Loucy (cell line): ENCODE measurements at regions not wholly inside any gene's neighbourhood (a gene's known extent, or its start where the extent isn't known, plus 50 kb on each side); places are given as distances from the start of the nearest gene placed in this dataset.

Experiments
- H2AFZ ChIP-seq: fragments of 200-600 bp; sonication (generic); 2 replicates; pipeline ENCODE4 v1.6.0; 2016; ENCODE audit warnings: antibody characterized with exemption, mild to moderate bottlenecking, low read length, moderate library complexity
- H3F3A ChIP-seq: fragments of 200-600 bp; 2 replicates; pipeline ENCODE4 v1.6.0; 2016; ENCODE audit warnings: antibody characterized with exemption, low read depth, mild to moderate bottlenecking
- H3K27me3 ChIP-seq: fragments of 200-600 bp; sonication (generic); 2 replicates; pipeline ENCODE4 v1.6.1; 2014; ENCODE audit warnings: low read length, mild to moderate bottlenecking; ENCODE audit not compliant: insufficient read depth, poor library complexity, severe bottlenecking
- H3K36me3 ChIP-seq: fragments of 200-600 bp; sonication (generic); 2 replicates; pipeline ENCODE4 v1.6.1; 2016; ENCODE audit warnings: low read length; ENCODE audit not compliant: insufficient read depth
- H3K4me1 ChIP-seq: fragments of 200-600 bp; sonication (generic); 2 replicates; pipeline ENCODE4 v1.5.1; 2014; ENCODE audit warnings: low read length, mild to moderate bottlenecking; ENCODE audit not compliant: insufficient read depth, poor library complexity, severe bottlenecking
- H3K4me2 ChIP-seq: fragments of 200-600 bp; sonication (generic); 2 replicates; pipeline ENCODE4 v1.6.0; 2014; ENCODE audit warnings: antibody characterized with exemption, low read length, low read depth, mild to moderate bottlenecking; ENCODE audit not compliant: poor library complexity, severe bottlenecking
- H3K4me3 ChIP-seq: fragments of 200-600 bp; sonication (generic); 2 replicates; pipeline ENCODE4 v1.5.1; 2014; ENCODE audit warnings: low read length, mild to moderate bottlenecking, mixed read lengths; ENCODE audit not compliant: poor library complexity, severe bottlenecking
- H3K79me2 ChIP-seq: fragments of 200-600 bp; sonication (generic); 2 replicates; pipeline ENCODE4 v1.6.1; 2014; ENCODE audit warnings: low read length; ENCODE audit not compliant: insufficient read depth
- H3K9ac ChIP-seq: fragments of 200-600 bp; sonication (generic); 2 replicates; pipeline ENCODE4 v1.6.0; 2014; ENCODE audit warnings: mild to moderate bottlenecking, low read depth, low read length, moderate library complexity; ENCODE audit not compliant: poor library complexity, severe bottlenecking
- H3K9me2 ChIP-seq: fragments of 200-600 bp; sonication (generic); replicated peaks from 2 replicates; pipeline ENCODE4 v1.6.1; 2016; ENCODE audit warnings: low read depth, low read length, mixed read lengths
- H3K9me3 ChIP-seq: fragments of 200-600 bp; sonication (generic); 2 replicates; pipeline ENCODE4 v1.6.1; 2014; ENCODE audit warnings: mild to moderate bottlenecking, antibody characterized with exemption, low read length, low read depth; ENCODE audit not compliant: insufficient read depth
- H4K20me1 ChIP-seq: fragments of 200-600 bp; sonication (generic); 2 replicates; pipeline ENCODE4 v1.6.0; 2014; ENCODE audit warnings: antibody characterized with exemption, low read length, mild to moderate bottlenecking; ENCODE audit not compliant: insufficient read depth, poor library complexity, severe bottlenecking
- EZH2phosphoT487 ChIP-seq: fragments of 200-600 bp; IDR thresholded peaks from 2 replicates; pipeline ENCODE4 v1.6.1; 2018; ENCODE audit warnings: antibody characterized with exemption, mild to moderate bottlenecking, moderate library complexity, borderline replicate concordance
- TF ChIP-seq, protein P1 (sequence below): fragments of 200-600 bp; sonication (generic); conservative IDR thresholded peaks from 2 replicates; pipeline ENCODE4 v1.5.1; 2014; ENCODE audit warnings: mild to moderate bottlenecking, antibody characterized with exemption, low read length

DNA sequence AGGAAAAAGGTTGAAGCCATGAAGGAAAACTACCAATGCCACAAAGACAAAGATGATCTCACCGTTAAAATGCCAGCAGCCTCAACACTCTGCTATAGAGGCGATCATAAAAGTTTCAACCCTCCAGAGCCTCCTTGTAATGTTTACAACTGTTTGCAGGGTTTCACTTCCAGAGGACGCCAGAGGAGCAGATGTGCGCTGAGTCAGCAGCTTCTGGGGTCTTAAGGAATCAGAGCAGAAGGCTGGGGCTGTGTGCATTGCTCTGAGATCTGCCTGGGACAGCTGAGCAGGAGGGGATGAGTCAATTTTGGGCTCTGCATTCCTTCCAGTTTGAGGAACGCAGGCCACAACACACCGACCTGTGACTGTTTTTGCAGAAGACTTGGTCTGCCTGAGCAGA, 98.3 kb downstream of the TMEM130 start:
- H3K9me2 ChIP-seq = no peaks in the 10 kb centered on the region
- no peak overlapping the region for H3K4me2 ChIP-seq
- no peak for TF ChIP-seq EZH2phosphoT487
- TF ChIP-seq, protein P1, sequence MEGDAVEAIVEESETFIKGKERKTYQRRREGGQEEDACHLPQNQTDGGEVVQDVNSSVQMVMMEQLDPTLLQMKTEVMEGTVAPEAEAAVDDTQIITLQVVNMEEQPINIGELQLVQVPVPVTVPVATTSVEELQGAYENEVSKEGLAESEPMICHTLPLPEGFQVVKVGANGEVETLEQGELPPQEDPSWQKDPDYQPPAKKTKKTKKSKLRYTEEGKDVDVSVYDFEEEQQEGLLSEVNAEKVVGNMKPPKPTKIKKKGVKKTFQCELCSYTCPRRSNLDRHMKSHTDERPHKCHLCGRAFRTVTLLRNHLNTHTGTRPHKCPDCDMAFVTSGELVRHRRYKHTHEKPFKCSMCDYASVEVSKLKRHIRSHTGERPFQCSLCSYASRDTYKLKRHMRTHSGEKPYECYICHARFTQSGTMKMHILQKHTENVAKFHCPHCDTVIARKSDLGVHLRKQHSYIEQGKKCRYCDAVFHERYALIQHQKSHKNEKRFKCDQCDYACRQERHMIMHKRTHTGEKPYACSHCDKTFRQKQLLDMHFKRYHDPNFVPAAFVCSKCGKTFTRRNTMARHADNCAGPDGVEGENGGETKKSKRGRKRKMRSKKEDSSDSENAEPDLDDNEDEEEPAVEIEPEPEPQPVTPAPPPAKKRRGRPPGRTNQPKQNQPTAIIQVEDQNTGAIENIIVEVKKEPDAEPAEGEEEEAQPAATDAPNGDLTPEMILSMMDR = no peak
- no peaks in the 10 kb centered on the region for H3F3A ChIP-seq
- no peaks in the 10 kb centered on the region for H3K79me2 ChIP-seq
- no peaks in the 10 kb centered on the region for H3K4me1 ChIP-seq
- H3K36me3 ChIP-seq = no peaks in the 10 kb centered on the region
- no peaks in the 10 kb centered on the region for H4K20me1 ChIP-seq
- H3K27me3 ChIP-seq = no peaks in the 10 kb centered on the region
- no peaks in the 10 kb centered on the region for H3K9me3 ChIP-seq
- no peak overlapping the region for H3K9ac ChIP-seq
- H3K4me3 ChIP-seq = no peak overlapping the region
- no peak overlapping the region for H2AFZ ChIP-seq

DNA sequence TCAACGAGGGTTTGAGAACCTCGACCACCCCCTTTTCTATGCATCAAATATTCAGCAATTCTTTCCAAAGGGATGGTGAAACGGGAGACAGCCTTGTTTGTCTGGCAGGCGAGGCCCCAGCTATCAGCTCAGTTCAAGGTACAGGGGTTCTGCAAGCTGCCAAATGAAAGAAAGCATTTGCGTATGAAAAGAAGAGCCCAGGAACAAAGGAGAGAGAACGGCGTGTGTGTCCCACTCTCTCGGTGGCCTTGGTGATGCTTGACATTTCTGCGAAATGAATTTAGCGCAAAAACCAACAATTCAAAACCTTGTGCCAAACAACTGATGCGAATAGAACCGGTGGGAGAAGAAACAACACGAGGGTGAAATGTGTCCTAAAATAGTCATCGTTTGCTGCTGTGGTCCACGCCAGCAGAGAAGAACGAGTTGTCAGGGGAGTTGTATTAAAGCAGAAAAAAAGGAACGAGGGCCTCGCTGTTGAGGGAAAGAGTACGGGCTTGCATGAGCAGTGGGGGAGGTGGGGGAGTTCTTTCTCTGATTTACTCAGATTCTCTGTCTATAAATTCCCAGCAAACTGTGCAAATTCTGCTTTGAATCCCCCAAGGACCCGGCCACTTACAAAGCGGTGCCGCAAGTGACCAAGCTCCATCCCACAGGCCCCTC, 97.7 kb downstream of the TMEM130 start:
- Histone ChIP-seq H2AFZ (no peak overlapping the region), H3K4me1 (no peaks in the 10 kb centered on the region)

DNA sequence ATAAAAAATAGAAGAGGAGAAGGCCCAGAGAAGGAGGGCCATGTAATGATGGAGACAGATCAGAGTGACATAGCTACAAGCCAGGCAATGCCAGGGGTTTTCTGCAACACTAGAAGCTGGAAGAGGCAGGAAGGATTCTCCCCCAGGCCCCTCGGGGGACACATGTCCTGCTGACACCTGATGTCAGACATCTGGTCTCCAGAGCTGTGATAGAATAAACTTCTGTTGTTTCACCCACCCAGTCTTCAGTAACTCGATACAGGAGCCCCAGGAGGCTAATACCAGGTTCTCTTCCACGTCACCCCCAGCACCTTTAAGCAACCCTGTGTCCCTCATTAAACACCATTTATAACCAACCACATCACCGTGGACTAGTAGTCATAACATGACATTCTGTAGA, 94.9 kb downstream of the TMEM130 start:
- H3K9me3 ChIP-seq = no peaks in the 10 kb centered on the region
- no peaks in the 10 kb centered on the region for H3K4me1 ChIP-seq
- H3K4me3 ChIP-seq = no peak overlapping the region
- no peak overlapping the region for H2AFZ ChIP-seq
- no peaks in the 10 kb centered on the region for H3K27me3 ChIP-seq
- H4K20me1 ChIP-seq = no peaks in the 10 kb centered on the region
- no peak overlapping the region for H3K9ac ChIP-seq
- H3K9me2 ChIP-seq = no peaks in the 10 kb centered on the region
- no peaks in the 10 kb centered on the region for H3K36me3 ChIP-seq
- no peak overlapping the region for H3K4me2 ChIP-seq
- TF ChIP-seq, protein P1 = no peak
- TF ChIP-seq EZH2phosphoT487 = no peak
- H3F3A ChIP-seq = no peaks in the 10 kb centered on the region
- H3K79me2 ChIP-seq = no peaks in the 10 kb centered on the region

More for the DNA sequence above, 97.7 kb downstream of the TMEM130 start:
- TF ChIP-seq EZH2phosphoT487 = no peak
- TF ChIP-seq, protein P1 = no peak
- Histone ChIP-seq H3K79me2 (no peaks in the 10 kb centered on the region), H4K20me1 (no peaks in the 10 kb centered on the region), H3K9me3 (no peaks in the 10 kb centered on the region), H3K27me3 (no peaks in the 10 kb centered on the region), H3K9ac (no peak overlapping the region), H3K4me3 (no peak overlapping the region), H3K36me3 (no peaks in the 10 kb centered on the region), H3F3A (no peaks in the 10 kb centered on the region), H3K4me2 (no peak overlapping the region), H3K9me2 (no peaks in the 10 kb centered on the region)
